Transverse colon (tissue), 3 donors: ENCODE measurements at regions not wholly inside any gene's neighbourhood (a gene's known extent, or its start where the extent isn't known, plus 50 kb on each side); places are given as distances from the start of the nearest gene placed in this dataset.

Experiments
- EP300 ChIP-seq: sonication (generic); formaldehyde crosslinking; IDR thresholded peaks from one replicate; pipeline ENCODE4 v1.6.1; 2017; ENCODE audit warnings: antibody characterized with exemption, low read depth
- POLR2A ChIP-seq: fragments of 450-650 bp; IDR thresholded peaks from one replicate; pipeline ENCODE4 v1.6.1; 2016; ENCODE audit warnings: antibody characterized with exemption, mild to moderate bottlenecking, moderate library complexity
- TF ChIP-seq, protein P1 (sequence below), 5 experiments: fragments of 200-600 bp in 3 of 5; fragments of 450-650 bp in 2 of 5; sonication (generic) in 3 of 5; IDR thresholded peaks; 1 replicate in 2 of 5; 2 replicates in 3 of 5; pipeline ENCODE4 v1.5.1; 2016 to 2017; ENCODE audit warnings: antibody characterized with exemption in 5 of 5, inconsistent platforms in 3 of 5, mild to moderate bottlenecking in 2 of 5, moderate library complexity in 1 of 5

DNA sequence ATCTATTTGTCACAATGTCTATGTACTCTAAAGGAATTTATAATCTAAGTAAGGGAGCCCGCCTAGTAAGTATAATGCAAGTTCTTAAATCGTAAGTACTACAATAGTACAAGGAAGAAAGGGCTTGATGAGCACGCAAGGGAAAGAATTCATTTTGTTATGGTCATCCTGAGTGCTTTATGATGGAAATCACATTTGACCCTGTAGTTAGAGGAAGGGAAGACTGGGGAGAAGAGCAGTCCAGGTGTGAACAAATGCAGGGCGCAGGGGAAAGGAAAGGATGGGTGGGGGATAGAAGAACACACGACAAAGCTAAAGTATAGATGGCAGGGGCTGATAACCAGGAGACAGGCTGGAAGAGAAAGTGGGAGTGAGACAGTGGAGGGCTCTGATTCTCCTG is 88.2 kb upstream of the ARMC3 start:
- TF ChIP-seq EP300: no peak
- TF ChIP-seq, protein P1, sequence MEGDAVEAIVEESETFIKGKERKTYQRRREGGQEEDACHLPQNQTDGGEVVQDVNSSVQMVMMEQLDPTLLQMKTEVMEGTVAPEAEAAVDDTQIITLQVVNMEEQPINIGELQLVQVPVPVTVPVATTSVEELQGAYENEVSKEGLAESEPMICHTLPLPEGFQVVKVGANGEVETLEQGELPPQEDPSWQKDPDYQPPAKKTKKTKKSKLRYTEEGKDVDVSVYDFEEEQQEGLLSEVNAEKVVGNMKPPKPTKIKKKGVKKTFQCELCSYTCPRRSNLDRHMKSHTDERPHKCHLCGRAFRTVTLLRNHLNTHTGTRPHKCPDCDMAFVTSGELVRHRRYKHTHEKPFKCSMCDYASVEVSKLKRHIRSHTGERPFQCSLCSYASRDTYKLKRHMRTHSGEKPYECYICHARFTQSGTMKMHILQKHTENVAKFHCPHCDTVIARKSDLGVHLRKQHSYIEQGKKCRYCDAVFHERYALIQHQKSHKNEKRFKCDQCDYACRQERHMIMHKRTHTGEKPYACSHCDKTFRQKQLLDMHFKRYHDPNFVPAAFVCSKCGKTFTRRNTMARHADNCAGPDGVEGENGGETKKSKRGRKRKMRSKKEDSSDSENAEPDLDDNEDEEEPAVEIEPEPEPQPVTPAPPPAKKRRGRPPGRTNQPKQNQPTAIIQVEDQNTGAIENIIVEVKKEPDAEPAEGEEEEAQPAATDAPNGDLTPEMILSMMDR (IDR thresholded peaks at IDR 0.05): no peak
- no peak for TF ChIP-seq POLR2A
